Posterior cingulate gyrus (tissue), 11 donors: ENCODE measurements at regions not wholly inside any gene's neighbourhood (a gene's known extent, or its start where the extent isn't known, plus 50 kb on each side); places are given as distances from the start of the nearest gene placed in this dataset.
"Not testable (repeated sequence)": the region's sequence is repeated elsewhere in the genome, so short reads cannot be mapped to it uniquely, and the experiment has no call there.

ENCODE experiments used
- DNase-seq, 10 donors: peaks; one replicate each; pipeline versions ENCODE4 v3.0.0 to v3.0.0-alpha.2; 2020 to 2021; ENCODE audit warnings: mixed read lengths in 3 of 10
- intact Hi-C: fragments of 100-400 bp; cut with DNase I; formaldehyde crosslinking; loops from one replicate; pipeline ENCODE4 v1.15.1; 2023

GRCh38 chr11:34001557-34002064 is 49.9 kb upstream of the CAPRIN1 start:
- intact Hi-C loops: no loop called here
- no peak for DNase-seq

GRCh38 chr11:33999393-33999792 is 52.1 kb upstream of the CAPRIN1 start:
- intact Hi-C loops: loop anchor here (5.0 kb wide), 1 partner anchor 53 kb away; the partner anchor contains the start of gene CAPRIN1
- no peak for DNase-seq

- intact Hi-C loops: loop anchor here (2.0 to 5.0 kb wide), 3 partner anchors 55 to 177 kb away; partner anchors contain the start of genes CAPRIN1 and NAT10
- peak in 1 of 10 donors; percentile 45 for DNase-seq
Observed at GRCh38 chr11:33997584-33998251, 53.8 kb upstream of the CAPRIN1 start.

GRCh38 chr11:33996498-33997454 is 54.8 kb upstream of the CAPRIN1 start:
- intact Hi-C loops: loop anchor here (2.0 to 5.0 kb wide), 3 partner anchors 56 to 178 kb away; partner anchors contain the start of genes CAPRIN1 and NAT10
- DNase-seq: peak in 8 of 10 donors; percentile 31 to 89 (median 70)

- intact Hi-C loops: loop anchor here (5.0 kb wide), 1 partner anchor 57 kb away; the partner anchor contains the start of gene CAPRIN1
- DNase-seq: no peak
Observed at GRCh38 chr11:33994937-33995336, 56.6 kb upstream of the CAPRIN1 start.

- DNase-seq, intact Hi-C loops: not testable (repeated sequence)
Observed at GRCh38 chr11:33991136-33991535, 60.4 kb upstream of the CAPRIN1 start.

- intact Hi-C loops: not testable (repeated sequence)
- peak in 1 of 10 donors; percentile 61 for DNase-seq
Observed at GRCh38 chr11:33990131-33990530, 61.4 kb upstream of the CAPRIN1 start.

GRCh38 chr11:33989461-33989860 is 62.1 kb upstream of the CAPRIN1 start:
- DNase-seq: no peak
- intact Hi-C loops: loop anchor here (2.0 kb wide), 1 partner anchor 131 kb away; no protein-coding TSS in a partner anchor

GRCh38 chr11:33988586-33989370 is 62.8 kb upstream of the CAPRIN1 start:
- intact Hi-C loops: loop anchor here (1.0 to 2.0 kb wide), 2 partner anchors 130 to 153 kb away; no protein-coding TSS in a partner anchor
- DNase-seq: no peak

- peak in 9 of 10 donors; percentile 34 to 95 (median 74) for DNase-seq
- intact Hi-C loops: loop anchor here (1.0 to 2.0 kb wide), 2 partner anchors 129 to 153 kb away; no protein-coding TSS in a partner anchor
Observed at GRCh38 chr11:33987975-33988580, 63.5 kb upstream of the CAPRIN1 start.

GRCh38 chr11:33987545-33987944 is 64.0 kb upstream of the CAPRIN1 start:
- no peak for DNase-seq
- intact Hi-C loops: no loop called here

GRCh38 chr11:33986597-33987501 is 64.7 kb upstream of the CAPRIN1 start:
- intact Hi-C loops: not testable (repeated sequence)

GRCh38 chr11:33984682-33985389 is 66.7 kb upstream of the CAPRIN1 start:
- intact Hi-C loops: no loop called here
- no peak for DNase-seq

More at GRCh38 chr11:33986597-33987501, 64.7 kb upstream of the CAPRIN1 start:
- not testable (repeated sequence) for DNase-seq

GRCh38 chr11:33982661-33983060 is 68.9 kb upstream of the CAPRIN1 start:
- intact Hi-C loops: no loop called here
- no peak for DNase-seq

GRCh38 chr11:33980897-33981296 is 70.6 kb upstream of the CAPRIN1 start:
- no peak for DNase-seq
- intact Hi-C loops: no loop called here

- intact Hi-C loops: no loop called here
Observed at GRCh38 chr11:33978376-33978775, 73.2 kb upstream of the CAPRIN1 start.

GRCh38 chr11:33977676-33978075 is 73.9 kb upstream of the CAPRIN1 start:
- intact Hi-C loops: no loop called here
- peak in 1 of 10 donors; percentile 38 for DNase-seq

More at GRCh38 chr11:33978376-33978775, 73.2 kb upstream of the CAPRIN1 start:
- DNase-seq: no peak
